ENCODE measurements at regions not wholly inside any gene's neighbourhood (a gene's known extent, or its start where the extent isn't known, plus 50 kb on each side); places are given as distances from the start of the nearest gene placed in this dataset.

GRCh38 chrX:40895246-40895645, 159.9 kb upstream of the MED14 start (continued):
- TF ChIP-seq ZNF384 (IDR thresholded peaks at IDR 0.05; ENCODE audit: borderline replicate concordance, low read depth, low read length) (no peak), ETV6 (conservative IDR thresholded peaks at IDR 0.05 in 1 of 2, IDR thresholded peaks at IDR 0.05 in 1 of 2; ENCODE audit: borderline replicate concordance in 1 of 2, low read depth in 1 of 2) (no peak)

- ATAC-seq (no peak), DNase-seq (ENCODE audit: low read depth, low spot score) (no peak), FAIRE-seq (no peak)
- CTCF ChIA-PET: no interaction called here
- intact Hi-C loops (cut with micrococcal nuclease; ENCODE audit: unreplicated experiment) (no loop called here), in situ Hi-C loops (cut with MboI) (no loop called here)
- TF ChIP-seq ELK1 (IDR thresholded peaks at IDR 0.05; ENCODE audit: low read depth, low read length): no peak
- TF ChIP-seq SUPT20H (IDR thresholded peaks at IDR 0.05; ENCODE audit: borderline replicate concordance, control insufficient read depth, low read depth, low read length): no peak
- TF ChIP-seq STAT3 (IDR thresholded peaks at IDR 0.05; ENCODE audit: low read depth, low read length): no peak
- TF ChIP-seq, protein P1, sequence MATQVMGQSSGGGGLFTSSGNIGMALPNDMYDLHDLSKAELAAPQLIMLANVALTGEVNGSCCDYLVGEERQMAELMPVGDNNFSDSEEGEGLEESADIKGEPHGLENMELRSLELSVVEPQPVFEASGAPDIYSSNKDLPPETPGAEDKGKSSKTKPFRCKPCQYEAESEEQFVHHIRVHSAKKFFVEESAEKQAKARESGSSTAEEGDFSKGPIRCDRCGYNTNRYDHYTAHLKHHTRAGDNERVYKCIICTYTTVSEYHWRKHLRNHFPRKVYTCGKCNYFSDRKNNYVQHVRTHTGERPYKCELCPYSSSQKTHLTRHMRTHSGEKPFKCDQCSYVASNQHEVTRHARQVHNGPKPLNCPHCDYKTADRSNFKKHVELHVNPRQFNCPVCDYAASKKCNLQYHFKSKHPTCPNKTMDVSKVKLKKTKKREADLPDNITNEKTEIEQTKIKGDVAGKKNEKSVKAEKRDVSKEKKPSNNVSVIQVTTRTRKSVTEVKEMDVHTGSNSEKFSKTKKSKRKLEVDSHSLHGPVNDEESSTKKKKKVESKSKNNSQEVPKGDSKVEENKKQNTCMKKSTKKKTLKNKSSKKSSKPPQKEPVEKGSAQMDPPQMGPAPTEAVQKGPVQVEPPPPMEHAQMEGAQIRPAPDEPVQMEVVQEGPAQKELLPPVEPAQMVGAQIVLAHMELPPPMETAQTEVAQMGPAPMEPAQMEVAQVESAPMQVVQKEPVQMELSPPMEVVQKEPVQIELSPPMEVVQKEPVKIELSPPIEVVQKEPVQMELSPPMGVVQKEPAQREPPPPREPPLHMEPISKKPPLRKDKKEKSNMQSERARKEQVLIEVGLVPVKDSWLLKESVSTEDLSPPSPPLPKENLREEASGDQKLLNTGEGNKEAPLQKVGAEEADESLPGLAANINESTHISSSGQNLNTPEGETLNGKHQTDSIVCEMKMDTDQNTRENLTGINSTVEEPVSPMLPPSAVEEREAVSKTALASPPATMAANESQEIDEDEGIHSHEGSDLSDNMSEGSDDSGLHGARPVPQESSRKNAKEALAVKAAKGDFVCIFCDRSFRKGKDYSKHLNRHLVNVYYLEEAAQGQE (IDR thresholded peaks at IDR 0.05; ENCODE audit: low read depth, low read length): no peak
- TF ChIP-seq RB1 (IDR thresholded peaks at IDR 0.05; ENCODE audit: borderline replicate concordance): no peak
- no peak for TF ChIP-seq ATF3 (IDR thresholded peaks at IDR 0.05; ENCODE audit: borderline replicate concordance, extremely low read depth, low read depth, low read length)
- no peak for TF ChIP-seq MAX (IDR thresholded peaks at IDR 0.05; ENCODE audit: low read depth, low read length)
- no peak for TF ChIP-seq NFIC (IDR thresholded peaks at IDR 0.05; ENCODE audit: low read depth, low read length)
- no peak for TF ChIP-seq TARDBP (IDR thresholded peaks at IDR 0.05; ENCODE audit: borderline replicate concordance)
- TF ChIP-seq RCOR1 (conservative IDR thresholded peaks at IDR 0.05; ENCODE audit: low read depth, low read length): no peak
- no peak for TF ChIP-seq HDGF (IDR thresholded peaks at IDR 0.05)
- Histone ChIP-seq H3K9ac (ENCODE audit: control insufficient read depth, insufficient read depth, low read length) (no peak overlapping the region), H3K4me1 (ENCODE audit: control insufficient read depth, insufficient read depth, low read length) (no peaks in the 10 kb centered on the region), H3K27me3 (replicated peaks in 1 of 2; ENCODE audit: control insufficient read depth in 2 of 2, insufficient read depth in 2 of 2, low read length in 1 of 2) (no peaks in the 10 kb centered on the region), H3K4me2 (ENCODE audit: control insufficient read depth, insufficient read depth) (no peak overlapping the region), H3K36me3 (ENCODE audit: control insufficient read depth in 2 of 2, insufficient read depth in 2 of 2, low read length in 1 of 2) (no peaks in the 10 kb centered on the region), H3K79me2 (ENCODE audit: control insufficient read depth, insufficient read depth, low read length) (no peaks in the 10 kb centered on the region), H3K27ac (ENCODE audit: control insufficient read depth, insufficient read depth) (no peak overlapping the region), H3K9me3 (replicated peaks; ENCODE audit: control insufficient read depth, insufficient read depth, low read length) (no peaks in the 10 kb centered on the region), H4K20me1 (ENCODE audit: control insufficient read depth, insufficient read depth) (no peaks in the 10 kb centered on the region), H3K4me3 (no peak overlapping the region), H2AFZ (ENCODE audit: control insufficient read depth, low read depth, low read length) (no peak overlapping the region)
- POLR2A ChIA-PET: no interaction called here
- 50% methylated on average over 3 of the region's 3 CpGs for WGBS (ENCODE audit: insufficient coverage, insufficient replicate concordance, low lambda C conversion rate, missing lambda C conversion rate)
- RAD21 ChIA-PET (ENCODE audit: unreplicated experiment): no interaction called here
- BruUV-seq (replicated peaks): no TSS peak
- SMC1A ChIA-PET (ENCODE audit: uncharacterized antibody, unreplicated experiment): interaction anchor here (1.0 kb wide), 1 partner anchor 20 kb away, joined by 3 read pairs; no protein-coding TSS in a partner anchor
Observed at GRCh38 chrX:40897718-40898270, 162.5 kb upstream of the MED14 start.
